Kidney (tissue), 13 donors: ENCODE measurements at regions not wholly inside any gene's neighbourhood (a gene's known extent, or its start where the extent isn't known, plus 50 kb on each side); places are given as distances from the start of the nearest gene placed in this dataset.

Experiments
- DNase-seq, 5 donors: peaks; one replicate each; pipeline ENCODE4 v3.0.0-alpha.2; 2013 to 2020
- FAIRE-seq: peaks from 2 replicates; lab custom pipeline; 2012; peaks lifted over from hg19 to GRCh38; lab: Jason Lieb, UNC
- H3K27ac ChIP-seq, 2 donors: one replicate each; pipeline ENCODE4 v1.7.0; 2013; ENCODE audit warnings: low read depth in 2 of 2, low read length in 2 of 2, inconsistent platforms in 1 of 2
- H3K27me3 ChIP-seq: one replicate; pipeline ENCODE4 v1.7.1; 2013; ENCODE audit warnings: low read length, inconsistent platforms; ENCODE audit not compliant: control insufficient read depth, insufficient read depth
- H3K36me3 ChIP-seq, 3 donors: one replicate each; pipeline versions ENCODE4 v1.7.0 to v1.7.1; 2013; ENCODE audit warnings: low read length in 3 of 3, control low read depth in 1 of 3, inconsistent platforms in 1 of 3; ENCODE audit not compliant: insufficient read depth in 3 of 3, control insufficient read depth in 2 of 3
- H3K4me1 ChIP-seq, 3 donors: one replicate each; pipeline versions ENCODE4 v1.7.0 to v1.7.1; 2013; ENCODE audit warnings: low read length in 3 of 3, inconsistent platforms in 1 of 3, low read depth in 1 of 3; ENCODE audit not compliant: control insufficient read depth in 2 of 3, insufficient read depth in 2 of 3
- H3K4me3 ChIP-seq, 3 donors: one replicate each; pipeline versions ENCODE4 v1.7.0 to v1.8.1; 2013; ENCODE audit warnings: low read length in 3 of 3, control low read depth in 1 of 3, inconsistent platforms in 1 of 3
- H3K9ac ChIP-seq, 3 donors: one replicate each; pipeline versions ENCODE4 v1.7.0 to v1.7.1; 2013; ENCODE audit warnings: low read length in 3 of 3, control low read depth in 1 of 3, inconsistent platforms in 1 of 3
- H3K9me3 ChIP-seq, 3 donors: one replicate each; pipeline versions ENCODE4 v1.7.0 to v1.7.1; 2013; ENCODE audit warnings: low read length in 3 of 3, control low read depth in 1 of 3, inconsistent platforms in 1 of 3; ENCODE audit not compliant: control insufficient read depth in 2 of 3, insufficient read depth in 1 of 3
- intact Hi-C: fragments of 100-400 bp; cut with DNase I; formaldehyde crosslinking; loops from one replicate; pipeline ENCODE4 v1.11.1; 2022
- TF ChIP-seq, protein P1 (sequence below): IDR thresholded peaks from 3 replicates; pipeline ENCODE4 v1.5.1; 2012; ENCODE audit warnings: mild to moderate bottlenecking, moderate library complexity, borderline replicate concordance; ENCODE audit not compliant: insufficient read depth; ENCODE audit errors: extremely low read depth
- donor health status: control.
- donor health status: control.
- donor health status: control.
- donor health status: control.
- donor health status: control.
- donor health status: DM: yes; HTN: yes; CAD: no.
- donor health status: Normal renal cell carcinoma (clear cell type).

DNA sequence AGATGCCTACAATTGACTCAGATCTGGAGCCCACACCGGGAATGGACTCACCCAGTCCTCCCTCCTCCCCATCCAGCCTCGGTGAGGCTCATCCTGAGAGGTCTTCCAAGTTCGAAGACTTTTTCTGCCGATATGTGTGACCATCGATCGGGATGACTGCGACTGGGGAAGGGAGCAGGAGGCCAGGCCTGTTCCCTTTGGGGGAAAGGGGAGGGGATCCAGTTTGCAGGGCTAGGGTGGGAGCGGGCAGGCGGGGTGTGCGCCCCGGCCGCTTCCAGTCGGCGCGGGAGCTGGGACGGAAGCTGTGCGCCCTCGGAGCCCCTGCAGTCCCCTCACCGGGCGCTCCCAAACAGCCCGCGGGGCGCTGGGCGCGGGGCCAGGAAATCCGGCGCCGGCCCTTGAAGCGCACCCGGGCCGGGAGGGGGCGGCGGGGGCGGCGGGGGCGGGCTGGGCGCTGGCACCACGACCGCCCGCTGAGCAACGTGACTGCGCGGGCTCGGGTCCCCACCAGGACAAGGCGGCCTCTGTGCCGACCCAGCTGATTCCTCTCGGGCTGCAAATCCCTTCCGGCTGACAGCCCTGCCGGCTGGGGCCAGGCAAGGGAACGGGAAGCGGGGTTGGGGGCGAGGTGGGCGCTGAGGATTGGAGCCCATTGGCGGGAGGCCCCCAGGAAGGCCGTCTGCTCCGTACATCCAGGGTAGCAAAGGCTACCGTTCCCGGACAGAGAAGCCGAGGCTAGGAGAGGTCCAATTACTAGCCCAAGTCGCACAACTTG, 103.9 kb downstream of the EBNA1BP2 start:
- Histone ChIP-seq H3K9ac (peak overlapping the region in 1 of 3 donors; percentile 52), H3K36me3 (no peaks in the 10 kb centered on the region), H3K27ac (peak overlapping the region; percentile 58 to 67), H3K4me3 (peak overlapping the region; percentile 26 to 47 (median 39)), H3K9me3 (no peaks in the 10 kb centered on the region), H3K4me1 (peaks cover 0 to 6% (median 5%) of the 10 kb centered on the region in 3 donors), H3K27me3 (no peaks in the 10 kb centered on the region)
- intact Hi-C loops: no loop called here
- no peak for FAIRE-seq
- TF ChIP-seq, protein P1, sequence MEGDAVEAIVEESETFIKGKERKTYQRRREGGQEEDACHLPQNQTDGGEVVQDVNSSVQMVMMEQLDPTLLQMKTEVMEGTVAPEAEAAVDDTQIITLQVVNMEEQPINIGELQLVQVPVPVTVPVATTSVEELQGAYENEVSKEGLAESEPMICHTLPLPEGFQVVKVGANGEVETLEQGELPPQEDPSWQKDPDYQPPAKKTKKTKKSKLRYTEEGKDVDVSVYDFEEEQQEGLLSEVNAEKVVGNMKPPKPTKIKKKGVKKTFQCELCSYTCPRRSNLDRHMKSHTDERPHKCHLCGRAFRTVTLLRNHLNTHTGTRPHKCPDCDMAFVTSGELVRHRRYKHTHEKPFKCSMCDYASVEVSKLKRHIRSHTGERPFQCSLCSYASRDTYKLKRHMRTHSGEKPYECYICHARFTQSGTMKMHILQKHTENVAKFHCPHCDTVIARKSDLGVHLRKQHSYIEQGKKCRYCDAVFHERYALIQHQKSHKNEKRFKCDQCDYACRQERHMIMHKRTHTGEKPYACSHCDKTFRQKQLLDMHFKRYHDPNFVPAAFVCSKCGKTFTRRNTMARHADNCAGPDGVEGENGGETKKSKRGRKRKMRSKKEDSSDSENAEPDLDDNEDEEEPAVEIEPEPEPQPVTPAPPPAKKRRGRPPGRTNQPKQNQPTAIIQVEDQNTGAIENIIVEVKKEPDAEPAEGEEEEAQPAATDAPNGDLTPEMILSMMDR: no peak
- peak in 4 of 5 donors; percentile 66 to 82 (median 75) for DNase-seq

DNA sequence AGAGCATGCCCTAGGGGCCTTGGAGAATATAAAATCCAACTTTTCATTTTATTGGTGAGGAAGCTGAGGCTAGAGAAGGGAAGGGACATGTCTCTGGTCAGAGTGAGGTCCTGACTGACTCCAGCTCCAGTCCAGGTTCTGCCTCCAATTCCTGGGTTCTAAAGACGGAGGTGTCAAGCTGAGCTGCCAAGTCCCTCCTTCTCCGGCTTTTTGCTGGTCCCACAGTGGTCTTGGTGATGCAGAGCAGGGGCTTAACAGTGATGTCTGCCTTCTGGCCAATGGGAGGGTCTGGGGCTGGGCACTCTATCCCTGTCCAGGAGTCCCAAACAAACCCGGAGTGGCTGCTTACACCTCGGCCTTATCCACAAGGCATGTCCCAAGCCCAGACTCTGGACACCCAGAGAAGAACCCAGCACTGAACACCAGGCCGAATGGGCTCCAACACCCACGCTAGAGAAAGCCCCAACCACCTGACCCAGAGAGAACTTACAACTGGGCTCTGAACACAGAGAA, 104.8 kb downstream of the EBNA1BP2 start:
- Histone ChIP-seq H3K36me3 (no peaks in the 10 kb centered on the region), H3K27ac (no peak overlapping the region), H3K4me3 (no peak overlapping the region), H3K9ac (no peak overlapping the region), H3K27me3 (no peaks in the 10 kb centered on the region), H3K9me3 (no peaks in the 10 kb centered on the region), H3K4me1 (peaks cover 0 to 6% (median 5%) of the 10 kb centered on the region in 3 donors)
- FAIRE-seq (no peak), DNase-seq (no peak)
- TF ChIP-seq, protein P1: no peak
- intact Hi-C loops: no loop called here

DNA sequence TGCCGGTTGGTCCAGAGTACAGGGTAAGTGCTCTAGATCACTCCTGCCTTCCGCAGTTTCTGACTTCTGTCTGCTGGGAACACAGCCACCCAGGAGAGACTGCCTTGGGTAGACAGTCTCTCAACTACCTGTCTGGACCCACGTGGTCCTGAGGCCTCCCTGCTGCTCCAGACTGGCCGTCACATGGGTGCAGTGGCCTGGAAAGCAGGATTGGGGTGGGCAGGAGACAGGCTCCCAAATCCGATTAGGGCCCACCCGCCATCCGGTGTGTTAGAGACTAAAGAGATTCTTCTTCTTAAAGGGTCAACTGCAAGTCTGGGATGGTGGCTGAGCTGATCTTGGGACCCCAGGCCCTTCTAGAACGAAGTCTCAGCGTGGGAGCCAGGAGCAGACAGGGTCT, 105.5 kb downstream of the EBNA1BP2 start:
- Histone ChIP-seq H3K9me3 (no peaks in the 10 kb centered on the region), H3K9ac (no peak overlapping the region), H3K27me3 (no peaks in the 10 kb centered on the region), H3K4me1 (peaks cover 0 to 6% (median 5%) of the 10 kb centered on the region in 3 donors), H3K4me3 (no peak overlapping the region), H3K36me3 (no peaks in the 10 kb centered on the region), H3K27ac (no peak overlapping the region)
- TF ChIP-seq, protein P1: no peak
- intact Hi-C loops: no loop called here
- DNase-seq (no peak), FAIRE-seq (no peak)
